Fibroblast of mammary gland (primary cell): ENCODE measurements at regions not wholly inside any gene's neighbourhood (a gene's known extent, or its start where the extent isn't known, plus 50 kb on each side); places are given as distances from the start of the nearest gene placed in this dataset.

Source experiments
- DNase-seq: peaks from one replicate; pipeline ENCODE4 v3.0.0-alpha.2; 2010; ENCODE audit warnings: low read depth
- H3K4me3 ChIP-seq: 2 replicates; pipeline ENCODE4 v1.5.1; 2011; ENCODE audit warnings: low read depth, mild to moderate bottlenecking, low read length, moderate library complexity; ENCODE audit not compliant: control insufficient read depth
- CTCF ChIP-seq: conservative IDR thresholded peaks from 2 replicates; pipeline ENCODE4 v1.5.1; 2011; ENCODE audit warnings: low read depth, low read length, inconsistent platforms; ENCODE audit not compliant: control insufficient read depth, insufficient read depth

- TF ChIP-seq CTCF: no peak
- no peak overlapping the region for H3K4me3 ChIP-seq
- DNase-seq: no peak
These were observed 487.5 kb upstream of the CHRM3 start for GRCh38 chr1:238898856-238899255.

- TF ChIP-seq CTCF: no peak
- no peak overlapping the region for H3K4me3 ChIP-seq
- no peak for DNase-seq
These were observed 490.5 kb upstream of the CHRM3 start for GRCh38 chr1:238895911-238896310.

GRCh38 chr1:238892612-238893011, 493.8 kb upstream of the CHRM3 start:
- DNase-seq: no peak
- H3K4me3 ChIP-seq: no peak overlapping the region
- TF ChIP-seq CTCF: no peak

GRCh38 chr1:238861342-238862066, 524.9 kb upstream of the CHRM3 start:
- DNase-seq: no peak
- TF ChIP-seq CTCF: no peak

GRCh38 chr1:238833919-238834318, 552.4 kb upstream of the CHRM3 start:
- no peak for TF ChIP-seq CTCF
- no peak for DNase-seq
- H3K4me3 ChIP-seq: no peak overlapping the region

More at GRCh38 chr1:238861342-238862066, 524.9 kb upstream of the CHRM3 start:
- no peak overlapping the region for H3K4me3 ChIP-seq

- TF ChIP-seq CTCF: no peak
- DNase-seq: no peak
- H3K4me3 ChIP-seq: no peak overlapping the region
These were observed 554.3 kb upstream of the CHRM3 start for GRCh38 chr1:238832106-238832505.

- TF ChIP-seq CTCF: no peak
These were observed 556.2 kb upstream of the CHRM3 start for GRCh38 chr1:238830036-238830611.

More at GRCh38 chr1:238830036-238830611, 556.2 kb upstream of the CHRM3 start:
- no peak overlapping the region for H3K4me3 ChIP-seq
- no peak for DNase-seq
